ENCODE measurements at regions not wholly inside any gene's neighbourhood (a gene's known extent, or its start where the extent isn't known, plus 50 kb on each side); places are given as distances from the start of the nearest gene placed in this dataset.
A peak's percentile ranks its signal among the peaks of the same experiment; 100 is the strongest.

DNA sequence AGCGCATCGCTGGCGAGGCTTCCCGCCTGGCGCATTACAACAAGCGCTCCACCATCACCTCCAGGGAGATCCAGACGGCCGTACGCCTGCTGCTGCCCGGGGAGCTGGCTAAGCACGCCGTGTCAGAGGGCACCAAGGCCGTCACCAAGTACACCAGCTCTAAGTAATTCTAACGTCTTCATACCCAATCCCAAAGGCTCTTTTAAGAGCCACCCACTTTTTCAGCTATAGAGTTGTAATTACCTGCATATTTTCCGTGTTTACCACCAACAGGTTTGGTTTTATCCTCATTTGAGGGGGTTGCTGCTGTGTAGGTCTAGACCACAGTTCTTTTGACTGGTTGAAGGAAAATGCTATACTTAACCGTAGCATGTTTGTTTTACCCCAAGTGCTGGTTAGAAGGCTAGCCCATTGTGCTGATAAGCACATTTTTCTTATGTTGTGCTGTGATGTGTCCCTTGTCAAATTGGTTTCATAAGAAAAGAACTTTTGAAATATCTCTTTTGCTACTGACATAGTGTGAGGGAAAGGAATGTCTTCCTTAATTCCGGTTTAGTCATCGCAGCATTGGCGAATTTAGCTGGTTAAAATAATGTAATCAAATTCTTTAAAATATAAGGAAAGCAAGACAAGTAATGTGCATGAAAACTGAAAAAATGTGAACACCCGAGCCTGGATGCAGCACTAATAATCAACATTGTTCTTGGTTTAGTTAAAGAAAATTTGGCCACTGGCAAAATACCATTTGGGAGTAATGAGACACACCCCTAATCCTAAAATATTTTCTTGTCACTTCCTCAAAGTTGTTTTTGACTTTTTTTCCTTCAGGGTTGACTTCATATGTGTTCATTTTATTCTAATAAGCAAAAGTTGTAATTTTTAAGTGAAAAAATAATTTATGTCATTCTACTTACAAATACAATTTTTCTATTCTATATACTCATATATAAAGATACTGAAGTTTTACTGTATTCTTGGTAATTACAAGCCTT is 112.8 kb downstream of the HFE start:
- peak overlapping the region; percentile 96 to 99 (median 97) for H3K27ac ChIP-seq
- H3K4me1 ChIP-seq = peaks cover 0 to 16% (median 0%) of the 10 kb centered on the region in 4 donors
- no peaks in the 10 kb centered on the region for H3K9me3 ChIP-seq
- DNase-seq = no peak
- H3K36me3 ChIP-seq = no peaks in the 10 kb centered on the region
- peak overlapping the region; percentile 63 to 78 (median 70) for H3K4me3 ChIP-seq
- no peak for TF ChIP-seq POLR2A (IDR thresholded peaks at IDR 0.05)
- TF ChIP-seq, protein P1, sequence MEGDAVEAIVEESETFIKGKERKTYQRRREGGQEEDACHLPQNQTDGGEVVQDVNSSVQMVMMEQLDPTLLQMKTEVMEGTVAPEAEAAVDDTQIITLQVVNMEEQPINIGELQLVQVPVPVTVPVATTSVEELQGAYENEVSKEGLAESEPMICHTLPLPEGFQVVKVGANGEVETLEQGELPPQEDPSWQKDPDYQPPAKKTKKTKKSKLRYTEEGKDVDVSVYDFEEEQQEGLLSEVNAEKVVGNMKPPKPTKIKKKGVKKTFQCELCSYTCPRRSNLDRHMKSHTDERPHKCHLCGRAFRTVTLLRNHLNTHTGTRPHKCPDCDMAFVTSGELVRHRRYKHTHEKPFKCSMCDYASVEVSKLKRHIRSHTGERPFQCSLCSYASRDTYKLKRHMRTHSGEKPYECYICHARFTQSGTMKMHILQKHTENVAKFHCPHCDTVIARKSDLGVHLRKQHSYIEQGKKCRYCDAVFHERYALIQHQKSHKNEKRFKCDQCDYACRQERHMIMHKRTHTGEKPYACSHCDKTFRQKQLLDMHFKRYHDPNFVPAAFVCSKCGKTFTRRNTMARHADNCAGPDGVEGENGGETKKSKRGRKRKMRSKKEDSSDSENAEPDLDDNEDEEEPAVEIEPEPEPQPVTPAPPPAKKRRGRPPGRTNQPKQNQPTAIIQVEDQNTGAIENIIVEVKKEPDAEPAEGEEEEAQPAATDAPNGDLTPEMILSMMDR (IDR thresholded peaks at IDR 0.05) = no peak
- no peaks in the 10 kb centered on the region for H3K27me3 ChIP-seq

DNA sequence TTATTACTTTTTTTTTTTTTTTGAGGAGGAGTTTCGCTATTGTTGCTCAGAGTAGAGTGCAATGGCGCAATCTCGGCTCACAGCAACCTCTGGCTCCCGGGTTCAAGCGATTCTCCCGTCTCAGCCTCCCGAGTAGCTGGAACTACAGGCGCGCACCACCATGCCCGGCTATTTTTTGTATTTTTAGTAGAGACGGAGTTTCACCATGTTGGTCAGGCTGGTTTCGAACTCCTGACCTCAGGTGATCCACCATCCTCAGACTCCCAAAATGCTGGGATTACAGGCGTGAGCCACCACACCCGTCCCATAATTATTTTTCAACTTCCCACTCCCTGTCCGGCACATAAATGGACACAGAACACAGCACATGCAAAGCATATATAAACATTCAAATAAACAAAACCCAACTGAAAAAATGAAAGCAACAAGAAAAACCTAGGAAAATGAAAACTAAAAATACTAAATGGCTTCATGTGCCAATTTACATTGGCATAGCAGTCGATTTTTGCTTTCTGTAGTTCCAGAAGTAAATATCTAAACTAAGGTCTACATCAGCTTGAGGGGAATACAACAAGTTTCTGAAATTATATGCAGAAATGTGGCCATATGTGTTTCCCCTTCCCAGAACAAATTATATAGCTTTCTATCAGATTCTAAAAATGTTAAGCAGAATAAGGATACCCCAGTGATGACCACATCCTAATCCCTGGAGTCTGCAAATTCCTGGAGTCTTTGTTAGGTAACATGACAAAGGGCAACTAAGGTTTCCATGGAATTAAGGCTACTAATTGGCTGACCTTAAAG is 113.9 kb downstream of the HFE start:
- H3K36me3 ChIP-seq = no peaks in the 10 kb centered on the region
- TF ChIP-seq, protein P1 (IDR thresholded peaks at IDR 0.05) = no peak
- TF ChIP-seq POLR2A (IDR thresholded peaks at IDR 0.05) = no peak
- H3K9me3 ChIP-seq = no peaks in the 10 kb centered on the region
- no peak for DNase-seq
- peaks cover 0 to 14% (median 0%) of the 10 kb centered on the region in 4 donors for H3K4me1 ChIP-seq
- no peaks in the 10 kb centered on the region for H3K27me3 ChIP-seq
- H3K27ac ChIP-seq = no peak overlapping the region
- no peak overlapping the region for H3K4me3 ChIP-seq

DNA sequence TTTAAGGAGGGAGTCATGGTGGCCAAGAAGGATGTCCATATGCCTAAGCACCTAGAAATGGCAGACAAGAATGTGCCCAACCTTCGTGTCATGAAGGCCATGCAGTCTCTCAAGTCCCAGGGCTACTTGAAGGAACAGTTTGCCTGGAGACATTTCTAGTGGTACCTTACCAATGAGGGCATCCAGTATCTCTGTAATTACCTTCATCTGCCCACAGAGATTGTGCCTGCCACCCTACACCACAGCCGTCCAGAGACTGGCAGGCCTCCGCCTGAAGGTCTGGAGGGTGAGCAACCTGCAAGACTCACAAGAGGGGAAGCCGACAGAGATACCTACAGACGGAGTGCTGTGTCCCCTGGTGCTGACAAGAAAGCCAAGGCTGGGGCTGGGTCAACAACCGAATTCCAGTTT is 115.0 kb downstream of the HFE start:
- no peak overlapping the region for H3K4me3 ChIP-seq
- peaks cover 0 to 10% (median 0%) of the 10 kb centered on the region in 4 donors for H3K4me1 ChIP-seq
- H3K36me3 ChIP-seq = no peaks in the 10 kb centered on the region
- no peaks in the 10 kb centered on the region for H3K27me3 ChIP-seq
- no peak for DNase-seq
- TF ChIP-seq, protein P1 (IDR thresholded peaks at IDR 0.05) = no peak
- TF ChIP-seq POLR2A (IDR thresholded peaks at IDR 0.05) = no peak
- H3K27ac ChIP-seq = no peak overlapping the region
- H3K9me3 ChIP-seq = no peaks in the 10 kb centered on the region

DNA sequence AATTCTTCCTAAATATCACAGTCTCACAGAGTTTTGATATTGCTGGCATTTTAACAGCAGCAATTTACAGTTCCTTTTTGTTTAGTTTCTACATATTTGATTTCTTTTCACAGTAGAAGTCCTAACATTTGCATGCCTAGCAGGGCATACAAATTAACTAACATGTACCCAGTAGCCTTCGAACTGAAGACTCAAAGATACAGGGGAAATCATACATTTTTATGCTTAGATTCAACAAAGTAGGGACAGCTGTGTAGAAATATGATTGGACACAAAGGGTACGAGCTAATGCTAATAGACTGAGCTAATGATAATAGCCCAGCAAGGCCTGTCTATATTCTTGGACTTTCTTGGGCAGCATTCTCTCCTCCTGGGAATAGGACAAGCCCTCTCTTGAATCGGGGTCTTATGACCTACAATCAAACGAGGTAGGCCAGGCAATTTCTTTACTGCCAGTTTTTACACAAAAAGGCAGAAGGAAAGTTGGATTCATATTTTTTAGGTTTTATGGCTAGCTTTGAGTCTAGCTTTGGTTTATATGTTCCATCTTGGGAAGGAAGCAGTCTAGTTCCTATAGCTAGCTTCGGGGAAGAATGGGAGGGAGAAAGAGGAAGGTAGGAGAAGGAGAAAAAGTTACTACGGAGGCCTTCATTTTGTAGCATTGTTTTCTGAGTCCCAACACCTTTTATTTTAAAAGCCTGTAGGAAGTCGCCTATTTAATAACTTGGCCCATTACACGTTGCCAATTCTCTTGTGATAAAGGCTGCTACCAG is 115.8 kb downstream of the HFE start:
- H3K4me3 ChIP-seq = no peak overlapping the region
- H3K27me3 ChIP-seq = no peaks in the 10 kb centered on the region
- no peaks in the 10 kb centered on the region for H3K9me3 ChIP-seq
- H3K36me3 ChIP-seq = no peaks in the 10 kb centered on the region
- TF ChIP-seq, protein P1 (IDR thresholded peaks at IDR 0.05) = no peak
- no peak for TF ChIP-seq POLR2A (IDR thresholded peaks at IDR 0.05)
- no peak for DNase-seq
- H3K4me1 ChIP-seq = peaks cover 0 to 10% (median 0%) of the 10 kb centered on the region in 4 donors
- H3K27ac ChIP-seq = peak overlapping the region in 1 of 4 donors; percentile 93
